ENCODE measurements at regions not wholly inside any gene's neighbourhood (a gene's known extent, or its start where the extent isn't known, plus 50 kb on each side); places are given as distances from the start of the nearest gene placed in this dataset.
"Not testable (repeated sequence)": the region's sequence is repeated elsewhere in the genome, so short reads cannot be mapped to it uniquely, and the experiment has no call there.

DNA sequence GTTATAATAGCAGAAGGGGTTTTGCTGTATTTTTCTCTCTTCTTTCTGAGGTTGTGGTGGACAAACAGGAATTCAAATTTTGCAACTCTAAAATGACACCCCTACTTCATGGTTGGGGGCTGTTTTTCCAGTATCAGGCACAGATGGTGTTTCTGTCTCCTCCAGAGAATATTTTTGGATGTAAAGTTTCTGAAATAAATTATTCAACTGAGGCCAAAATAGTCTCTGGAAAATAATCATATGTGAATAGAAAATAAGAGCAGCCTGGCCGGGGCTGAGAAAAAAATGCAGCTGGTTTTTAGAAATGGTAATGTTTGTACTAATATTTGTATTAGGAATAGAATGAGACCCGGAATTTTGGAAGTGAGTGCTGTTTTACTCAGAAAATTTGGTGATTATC is 121.3 kb upstream of the ADAMTS9 start:
- intact Hi-C loops (cut with DNase I) = no loop called here
- no peak for DNase-seq (ENCODE audit: low spot score)

DNA sequence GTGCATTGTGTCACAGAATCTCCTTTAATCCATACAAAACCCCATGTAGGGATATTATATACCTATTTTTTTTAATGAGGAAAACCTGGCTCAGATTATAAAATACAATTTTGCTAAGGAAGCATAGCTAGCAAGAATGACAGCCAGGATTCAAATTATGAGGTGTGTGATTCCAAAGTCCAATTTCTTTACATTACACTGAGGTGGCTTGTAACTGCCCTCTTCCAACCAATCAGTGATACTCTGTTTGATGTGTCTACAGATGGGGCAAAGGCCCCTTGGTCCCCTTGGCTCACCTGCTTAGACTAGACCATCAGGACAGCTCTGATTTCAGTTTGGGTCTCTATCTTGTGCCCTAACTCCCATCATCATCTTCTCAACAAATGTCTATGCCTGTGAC is 120.3 kb upstream of the ADAMTS9 start:
- intact Hi-C loops (cut with DNase I) = no loop called here
- no peak for DNase-seq (ENCODE audit: low spot score)

DNA sequence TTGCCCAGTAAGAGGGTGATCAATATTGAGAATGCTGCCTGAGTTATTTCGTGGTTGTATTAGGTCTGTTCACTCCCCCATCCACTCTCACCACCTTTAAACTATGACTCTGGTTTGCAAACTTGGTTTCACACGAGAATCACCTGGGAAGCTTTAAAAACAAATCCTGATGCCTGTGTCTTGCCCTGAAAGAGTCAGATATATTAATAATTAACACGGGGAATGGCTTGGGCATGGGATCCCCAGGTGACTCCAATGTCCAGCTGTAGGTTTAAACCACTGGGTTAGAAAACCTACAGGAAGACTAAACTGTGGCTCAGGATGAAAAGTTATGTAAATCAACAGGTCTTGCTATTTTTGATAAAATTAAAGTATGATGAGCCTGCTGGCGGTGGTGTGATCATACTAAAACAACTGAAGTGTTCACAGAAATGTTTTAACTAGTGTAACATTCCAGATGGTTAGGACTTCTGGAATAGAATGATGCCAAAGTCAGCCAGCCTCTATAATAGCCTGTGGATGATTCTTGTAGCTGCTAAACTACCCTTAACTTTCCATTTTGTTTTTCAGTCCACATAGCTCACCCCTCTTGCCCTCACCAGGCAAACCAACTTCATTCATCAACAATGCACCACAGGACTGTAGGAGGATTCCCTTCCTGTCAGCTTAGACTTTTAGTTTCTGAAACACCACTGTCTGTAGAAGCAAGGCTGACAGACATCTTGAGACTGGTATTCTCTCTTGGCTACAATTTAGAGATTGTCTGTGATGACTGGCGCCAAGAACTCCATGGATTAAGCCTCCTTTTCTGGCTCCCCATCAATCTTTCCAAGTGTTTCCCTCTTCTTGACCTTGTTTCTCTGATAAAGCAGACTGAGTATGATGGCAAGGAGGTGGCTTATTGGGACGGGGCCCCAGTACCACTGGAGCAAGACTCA is 119.1 kb upstream of the ADAMTS9 start:
- DNase-seq (ENCODE audit: low spot score) = no peak
- intact Hi-C loops (cut with DNase I) = no loop called here

DNA sequence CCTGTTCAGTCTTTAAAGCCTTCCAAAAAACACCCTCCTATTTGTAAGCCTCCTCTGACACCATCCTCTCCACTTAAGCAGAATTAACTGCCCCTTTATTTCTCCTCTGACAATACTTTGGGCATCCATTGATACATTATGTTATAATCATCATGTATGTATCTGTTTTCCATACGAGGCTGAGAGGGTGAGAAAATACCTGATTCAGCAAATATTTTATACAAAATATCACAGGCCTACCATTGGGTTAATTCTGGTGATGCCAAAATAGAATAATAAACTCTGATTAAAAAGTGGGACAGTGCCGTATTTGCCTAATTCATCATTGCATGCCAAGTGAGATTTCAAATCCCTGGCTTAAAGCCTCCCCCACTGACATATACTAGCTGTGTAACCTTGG is 118.2 kb upstream of the ADAMTS9 start:
- DNase-seq (ENCODE audit: low spot score) = no peak
- intact Hi-C loops (cut with DNase I) = no loop called here

DNA sequence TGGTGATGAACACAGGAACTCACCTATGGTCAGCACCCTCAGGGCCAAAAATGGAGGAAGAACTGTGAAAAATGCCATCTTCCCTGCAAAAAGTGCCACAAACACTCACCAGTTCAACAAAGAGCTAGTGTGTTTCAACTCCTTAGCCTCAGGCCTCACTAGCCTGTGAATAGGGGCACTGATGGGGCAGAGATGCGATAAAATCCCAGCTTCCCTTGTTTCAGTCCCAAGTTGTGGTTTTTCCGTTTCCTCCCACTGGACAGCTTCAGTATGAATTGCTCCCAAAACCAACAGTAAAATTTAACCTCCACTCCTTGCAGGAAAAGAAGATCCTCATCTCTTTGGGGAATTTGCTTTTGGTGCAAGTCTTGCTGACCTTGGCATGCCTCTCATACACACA is 117.4 kb upstream of the ADAMTS9 start:
- no peak for DNase-seq (ENCODE audit: low spot score)
- intact Hi-C loops (cut with DNase I) = no loop called here

DNA sequence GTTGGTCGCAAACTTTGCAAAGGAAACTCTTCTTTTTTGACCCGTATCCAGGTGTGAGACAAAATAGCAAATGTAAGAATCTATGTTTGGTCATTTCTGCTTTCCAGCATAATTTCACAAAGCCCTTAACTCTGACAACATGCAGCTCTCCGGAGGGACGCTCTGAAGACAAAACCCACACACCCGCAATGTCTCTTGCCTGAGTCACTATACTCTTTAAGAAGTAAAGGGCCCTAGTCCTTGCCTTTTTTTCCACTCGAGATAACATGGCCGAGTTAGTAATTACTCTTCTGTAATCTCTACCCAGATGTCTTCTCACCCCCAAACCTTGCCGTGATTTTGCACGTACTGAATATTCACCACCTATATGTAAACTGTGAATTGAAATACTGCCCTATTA is 115.7 kb upstream of the ADAMTS9 start:
- no peak for DNase-seq (ENCODE audit: low spot score)
- intact Hi-C loops (cut with DNase I) = no loop called here

DNA sequence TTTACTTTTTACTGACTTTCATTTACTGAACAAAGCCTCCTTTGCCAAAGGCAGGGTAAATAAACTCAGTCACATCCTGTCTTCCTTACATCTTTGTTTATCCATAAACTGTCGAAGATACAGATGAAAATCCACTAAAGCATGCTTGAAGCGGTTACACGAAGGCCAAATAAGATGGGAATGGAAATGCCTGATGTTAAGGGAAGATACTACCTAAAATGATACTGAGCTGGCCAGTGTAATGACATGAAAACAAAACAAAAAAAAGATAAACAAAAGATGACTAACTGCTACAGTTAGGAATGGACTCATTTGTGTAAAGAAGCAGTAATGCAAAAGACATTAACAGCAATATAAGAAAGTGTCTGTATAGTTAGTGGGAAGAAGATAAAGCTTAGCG is 114.7 kb upstream of the ADAMTS9 start:
- DNase-seq (ENCODE audit: low spot score) = no peak
- intact Hi-C loops (cut with DNase I) = no loop called here

DNA sequence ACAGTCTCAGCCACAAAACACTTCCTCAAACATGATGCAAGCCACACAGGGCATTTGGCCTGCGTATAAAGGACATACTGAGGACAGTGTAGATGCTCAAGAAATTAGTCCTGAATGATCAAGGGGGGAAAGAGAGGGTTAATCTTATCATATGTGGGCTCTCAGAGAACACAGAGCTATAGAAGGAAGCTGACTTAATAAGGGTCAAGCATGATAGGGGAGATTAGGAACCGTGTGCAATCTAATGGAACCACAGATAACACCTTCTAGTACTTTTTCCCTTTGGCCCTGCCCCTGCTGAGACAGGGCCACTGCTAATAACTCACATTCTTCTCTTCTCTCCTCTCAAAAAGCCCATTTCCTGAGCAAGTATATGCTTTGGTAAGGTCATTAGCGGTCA is 114.1 kb upstream of the ADAMTS9 start:
- intact Hi-C loops (cut with DNase I) = no loop called here
- no peak for DNase-seq (ENCODE audit: low spot score)

DNA sequence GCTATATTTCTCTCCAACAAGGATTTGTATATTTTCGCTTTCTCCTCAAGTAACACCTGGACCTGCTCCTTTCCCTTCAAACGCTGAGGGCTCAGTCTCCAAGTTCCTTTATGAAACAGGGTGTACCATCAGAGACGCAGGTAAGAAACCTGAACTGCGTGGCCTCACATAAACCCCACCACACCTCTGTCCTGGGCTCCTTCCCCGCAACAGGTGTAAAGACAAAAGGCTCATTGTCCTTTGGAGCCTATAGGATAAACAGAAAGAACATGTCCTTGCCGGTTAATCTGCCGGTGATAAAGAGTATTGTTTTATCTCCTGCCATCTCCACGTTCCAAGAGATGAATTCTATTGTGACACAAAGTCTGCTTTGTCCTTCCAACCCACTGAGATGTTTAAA is 111.8 kb upstream of the ADAMTS9 start:
- intact Hi-C loops (cut with DNase I) = loop anchor here in 1 of 2 donors (5.0 kb wide), 1 partner anchor 1063 kb away; no protein-coding TSS in a partner anchor
- no peak for DNase-seq (ENCODE audit: low spot score)

DNA sequence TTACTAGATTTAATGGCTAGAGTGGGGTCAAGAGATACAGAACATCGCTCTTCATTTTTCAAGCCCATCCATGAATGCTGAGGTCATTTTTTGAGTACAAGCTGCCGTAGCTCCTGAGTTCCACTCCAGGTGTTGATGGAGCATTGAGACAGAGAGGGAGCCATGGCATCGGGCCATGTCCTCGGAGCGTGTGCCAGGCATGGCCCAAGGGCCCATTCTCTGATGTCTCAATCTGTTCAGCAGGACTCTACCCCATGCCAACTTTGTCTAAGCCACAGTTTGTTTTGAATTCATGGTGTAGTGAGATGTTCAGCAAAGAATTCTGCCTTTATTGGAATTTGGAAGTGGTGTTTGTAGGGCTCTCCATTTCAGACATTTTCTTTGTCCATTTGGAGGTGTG is 110.5 kb upstream of the ADAMTS9 start:
- DNase-seq (ENCODE audit: low spot score) = no peak
- intact Hi-C loops (cut with DNase I) = loop anchor here in 1 of 2 donors (5.0 kb wide), 1 partner anchor 1064 kb away; no protein-coding TSS in a partner anchor

DNA sequence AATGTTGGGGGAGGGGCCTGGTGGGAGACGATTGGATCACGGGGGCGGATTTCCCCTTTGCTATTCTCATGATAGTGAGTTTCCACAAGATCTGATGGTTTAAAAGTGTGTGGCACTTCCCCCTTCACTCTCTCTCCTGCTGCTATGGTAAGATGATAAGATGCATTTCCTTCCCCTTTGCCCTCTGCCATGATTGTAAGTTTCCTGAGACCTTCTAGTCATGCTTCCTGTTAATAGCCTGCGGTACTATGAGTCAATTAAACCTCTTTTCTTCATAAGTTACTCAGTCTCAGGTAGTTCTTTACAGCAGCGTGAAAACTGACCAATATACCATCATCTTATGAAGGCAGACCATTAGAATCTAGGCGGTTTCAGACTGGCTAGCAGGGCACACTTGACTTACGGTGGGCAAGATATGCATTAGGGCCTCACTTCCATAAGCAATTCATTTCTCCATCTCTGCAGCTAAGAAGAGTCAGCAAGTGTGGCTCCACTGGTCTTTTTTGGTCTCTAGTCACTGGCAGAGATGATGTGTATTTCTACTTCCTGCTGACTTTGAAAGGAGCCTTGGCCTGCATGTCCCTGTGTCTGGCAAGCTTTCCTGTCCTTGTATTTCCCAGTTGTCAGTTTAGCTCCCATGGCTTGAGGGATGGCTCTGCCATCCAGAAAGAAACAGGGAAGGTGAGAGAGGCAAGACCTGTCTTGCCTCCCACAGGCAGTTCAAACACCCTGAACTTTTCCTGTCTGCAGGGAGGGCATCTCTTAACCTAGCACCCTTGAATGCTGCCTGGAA is 109.0 kb upstream of the ADAMTS9 start:
- DNase-seq (ENCODE audit: low spot score) = no peak
- intact Hi-C loops (cut with DNase I) = loop anchor here in 1 of 2 donors (5.0 kb wide), 1 partner anchor 1065 kb away; no protein-coding TSS in a partner anchor

DNA sequence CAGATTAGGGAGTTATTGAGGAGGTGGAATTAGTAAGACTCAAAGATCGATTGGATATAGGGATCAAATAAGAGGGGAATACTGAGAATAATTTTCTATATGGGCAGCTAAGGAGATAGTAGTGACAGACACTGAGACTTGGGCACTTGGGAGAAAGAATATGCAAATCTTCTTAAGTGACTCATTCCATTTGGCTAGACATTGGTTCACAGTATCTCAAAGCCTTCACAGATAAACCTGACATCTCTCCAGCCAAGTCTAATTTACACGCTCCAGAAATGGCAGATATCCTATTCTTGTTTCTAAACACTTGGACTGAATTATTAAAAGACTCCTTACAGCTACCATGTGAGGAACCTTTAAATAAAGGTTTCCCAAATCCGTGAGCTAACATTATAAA is 104.6 kb upstream of the ADAMTS9 start:
- intact Hi-C loops (cut with DNase I) = no loop called here
- no peak for DNase-seq (ENCODE audit: low spot score)

DNA sequence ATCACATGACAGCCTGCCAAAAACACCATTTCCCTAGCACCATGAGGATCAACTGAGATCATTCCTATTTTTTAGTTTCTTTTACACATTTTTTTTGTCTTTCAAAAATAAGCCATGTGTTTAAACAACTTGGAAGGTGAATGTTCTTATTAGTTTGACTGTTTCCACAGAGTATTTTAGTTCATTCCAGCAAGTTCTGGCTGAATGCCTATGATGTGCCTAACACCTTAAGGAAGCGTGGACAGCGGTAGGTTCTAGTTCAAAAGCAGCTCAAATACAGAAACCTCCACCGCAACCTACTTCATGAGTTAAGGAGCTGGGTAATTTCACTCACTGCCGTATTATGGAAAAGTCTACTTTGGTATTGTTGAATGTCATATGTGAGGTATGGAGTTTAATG is 101.3 kb upstream of the ADAMTS9 start:
- intact Hi-C loops (cut with DNase I) = no loop called here
- no peak for DNase-seq (ENCODE audit: low spot score)

DNA sequence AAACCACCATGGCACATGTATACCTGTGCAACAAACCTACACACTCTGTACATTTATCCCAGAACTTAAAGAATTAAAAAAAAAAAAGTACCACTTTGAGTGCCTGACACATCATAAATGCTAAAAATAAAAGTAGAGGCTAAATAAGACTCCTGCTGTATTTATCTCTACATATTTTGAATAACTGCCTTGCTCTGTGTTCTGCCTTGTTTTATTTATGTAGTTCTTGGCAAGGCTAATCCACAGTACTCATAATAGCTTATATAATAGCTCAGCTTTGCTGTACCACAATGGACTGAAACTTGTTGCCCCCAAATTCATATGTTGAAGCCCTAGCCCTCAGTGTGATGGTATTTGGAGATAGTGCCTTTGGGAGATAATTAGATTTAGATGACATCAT is 95.4 kb upstream of the ADAMTS9 start:
- intact Hi-C loops (cut with DNase I) = no loop called here
- no peak for DNase-seq (ENCODE audit: low spot score)

DNA sequence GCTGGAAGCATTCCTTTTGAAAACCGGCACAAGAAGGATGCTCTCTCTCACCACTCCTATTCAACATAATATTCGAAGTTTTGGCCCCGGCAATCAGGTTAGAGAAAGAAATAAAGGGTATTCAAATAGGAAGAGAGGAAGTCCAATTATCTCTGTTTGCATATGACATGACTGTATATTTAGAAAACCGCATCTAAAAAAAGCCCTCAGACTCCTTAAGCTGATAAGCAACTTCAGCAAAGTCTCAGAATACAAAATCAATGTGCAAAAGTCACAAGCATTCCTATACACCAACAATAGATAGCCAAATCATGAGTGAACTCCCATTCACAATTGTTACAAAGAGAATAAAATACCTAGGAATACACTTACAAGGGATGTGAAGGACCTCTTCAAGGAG is 93.1 kb upstream of the ADAMTS9 start:
- DNase-seq (ENCODE audit: low spot score); intact Hi-C loops (cut with DNase I): not testable (repeated sequence)

DNA sequence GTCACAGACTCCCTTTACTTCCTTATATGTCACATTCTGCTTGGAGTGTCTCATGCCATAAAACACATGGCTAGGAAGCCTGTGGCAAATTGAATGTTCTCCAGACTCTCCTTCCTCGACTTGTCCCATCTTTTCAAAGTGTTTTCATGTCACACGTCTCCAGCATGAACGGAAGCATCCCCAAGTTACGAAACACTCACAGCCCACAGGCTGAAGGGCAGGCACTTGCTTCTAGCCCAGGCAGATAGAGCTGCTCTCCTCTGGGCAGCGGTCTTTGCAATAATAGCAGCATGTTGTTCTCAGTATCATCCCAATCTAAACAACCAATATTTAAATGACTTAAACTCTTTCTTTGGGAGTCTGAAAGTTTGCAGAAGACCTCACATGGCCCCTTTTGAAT is 85.3 kb upstream of the ADAMTS9 start:
- intact Hi-C loops (cut with DNase I) = no loop called here

DNA sequence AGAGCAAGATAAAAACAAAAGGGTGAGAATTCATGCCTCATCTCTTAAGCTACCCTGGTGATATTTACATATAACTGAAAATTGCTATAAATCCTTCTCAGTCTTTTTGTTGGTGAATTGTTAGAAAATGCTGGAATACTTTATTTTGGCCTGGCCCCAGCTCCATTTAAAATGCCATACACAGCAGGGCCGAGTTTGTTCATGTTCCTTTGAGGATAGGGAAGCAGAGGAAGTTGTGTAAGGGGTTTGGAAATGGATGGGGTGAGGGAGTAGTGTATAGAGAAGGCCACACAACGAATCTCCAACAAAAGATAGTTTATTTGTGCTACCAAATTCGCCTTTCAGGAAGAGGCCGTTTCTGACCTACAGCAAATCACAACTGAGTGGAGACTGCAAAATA is 78.6 kb upstream of the ADAMTS9 start:
- DNase-seq (ENCODE audit: low spot score) = no peak
- intact Hi-C loops (cut with DNase I) = no loop called here

More for the DNA sequence above, 85.3 kb upstream of the ADAMTS9 start:
- no peak for DNase-seq (ENCODE audit: low spot score)

DNA sequence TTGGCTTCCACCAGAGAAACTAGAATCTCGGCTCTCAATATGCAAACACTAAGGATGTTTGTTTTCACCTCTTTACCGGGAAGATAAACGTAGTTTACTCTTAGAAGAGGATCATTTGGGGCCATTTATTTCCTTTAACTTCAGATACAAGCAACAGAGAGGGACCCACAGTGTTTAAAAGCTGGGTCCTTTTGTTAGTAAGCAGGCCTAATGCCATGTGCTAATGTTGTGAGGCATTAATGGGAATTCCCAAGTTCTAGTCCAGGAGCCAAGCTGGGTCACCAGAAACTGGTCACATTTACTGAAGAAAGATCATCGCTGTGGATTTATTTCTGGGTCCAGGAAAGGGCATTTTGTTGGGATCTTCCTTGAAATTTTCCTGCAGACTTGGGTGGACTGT is 78.1 kb upstream of the ADAMTS9 start:
- no peak for DNase-seq (ENCODE audit: low spot score)
- intact Hi-C loops (cut with DNase I) = no loop called here

DNA sequence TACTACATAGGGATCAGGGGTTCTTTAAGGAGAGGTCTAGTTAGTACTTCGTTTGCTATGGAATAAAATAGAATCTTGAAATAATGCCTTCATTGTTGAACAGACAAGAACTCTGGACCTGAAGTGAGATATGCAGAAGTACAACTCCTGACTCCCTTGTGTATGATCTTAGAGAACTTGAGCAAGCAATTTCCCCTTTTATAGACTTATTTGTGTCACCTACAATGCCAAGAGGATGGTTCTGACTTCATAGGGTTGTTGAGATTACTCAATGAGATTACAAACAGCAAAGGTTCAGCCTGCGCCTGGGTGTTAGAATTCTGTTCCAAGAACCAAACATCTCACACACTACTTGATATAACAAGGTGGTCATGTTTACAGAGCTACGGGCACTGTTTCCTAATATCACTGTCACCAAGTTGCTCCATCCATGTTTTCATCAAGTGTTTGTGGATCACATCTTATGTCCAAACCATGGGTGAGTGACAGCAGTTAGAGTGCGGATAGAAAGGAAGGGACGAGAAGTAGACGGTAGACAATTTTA is 76.7 kb upstream of the ADAMTS9 start:
- no peak for DNase-seq (ENCODE audit: low spot score)
- intact Hi-C loops (cut with DNase I) = no loop called here

DNA sequence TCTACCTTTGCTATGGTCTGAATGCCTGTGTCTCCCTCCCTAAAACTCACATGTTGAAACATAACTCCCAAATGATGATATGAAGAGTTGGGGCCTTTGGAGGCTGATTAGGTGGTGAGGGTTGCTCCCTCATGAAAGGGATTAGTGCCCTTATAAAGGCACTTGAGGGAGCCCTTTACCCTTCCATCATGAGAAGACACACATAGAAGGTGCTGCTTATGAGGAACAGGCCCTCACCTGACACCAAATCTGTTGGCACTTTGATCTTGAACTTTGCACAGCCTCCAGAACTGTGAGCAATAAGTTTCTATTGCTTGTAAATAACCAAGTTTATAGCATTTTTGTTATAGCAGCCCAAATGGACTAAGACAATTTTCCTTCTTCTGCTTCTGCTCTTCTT is 76.2 kb upstream of the ADAMTS9 start:
- DNase-seq (ENCODE audit: low spot score) = no peak
- intact Hi-C loops (cut with DNase I) = no loop called here
